ENCODE measurements at regions not wholly inside any gene's neighbourhood (a gene's known extent, or its start where the extent isn't known, plus 50 kb on each side); places are given as distances from the start of the nearest gene placed in this dataset.

- TF ChIP-seq CTCF (IDR thresholded peaks at IDR 0.05), result no peak
- no peak for TF ChIP-seq POLR2A (IDR thresholded peaks at IDR 0.05)
Measured at GRCh38 chr21:37987668-37988067, 71.4 kb upstream of the KCNJ6 start.
